ENCODE measurements at regions not wholly inside any gene's neighbourhood (a gene's known extent, or its start where the extent isn't known, plus 50 kb on each side); places are given as distances from the start of the nearest gene placed in this dataset.

- TF ChIP-seq POLR2A (IDR thresholded peaks at IDR 0.05; ENCODE audit: low read length) (no peak), GATA1 (IDR thresholded peaks at IDR 0.05; ENCODE audit: low read depth, low read length) (no peak)
These were observed 356.0 kb upstream of the IRX4 start for GRCh38 chr5:2238732-2239131.
